ENCODE measurements at regions not wholly inside any gene's neighbourhood (a gene's known extent, or its start where the extent isn't known, plus 50 kb on each side); places are given as distances from the start of the nearest gene placed in this dataset.

DNA sequence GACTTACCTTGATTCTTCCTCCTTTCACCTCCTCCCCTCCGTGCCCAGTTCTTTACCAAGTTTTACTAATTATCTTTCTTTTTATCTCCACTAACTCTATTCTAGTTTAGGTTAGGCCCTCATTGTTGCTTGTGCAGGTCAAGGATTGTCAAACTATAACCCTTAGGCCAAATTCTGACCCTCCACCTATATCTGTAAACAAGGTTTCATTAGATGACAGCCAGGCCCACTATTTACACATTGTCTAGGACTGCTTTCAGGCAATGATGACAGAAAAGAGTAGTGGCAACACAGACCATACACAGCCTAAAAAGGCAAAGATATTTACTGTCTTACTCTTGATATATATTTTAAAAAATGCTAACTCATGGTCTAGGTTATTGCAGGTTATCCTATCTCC lies 212.0 kb downstream of the RAD51AP2 start:
- H3K9me3 ChIP-seq (ENCODE audit: insufficient read depth, low read length): no peaks in the 10 kb centered on the region
- no peak overlapping the region for H3K4me3 ChIP-seq (ENCODE audit: low read length)
- peaks cover 8% of the 10 kb centered on the region for H3K4me1 ChIP-seq (ENCODE audit: low read length)
- no peak overlapping the region for H3K4me2 ChIP-seq (ENCODE audit: low read length)
- no peak for TF ChIP-seq EZH2phosphoT487 (IDR thresholded peaks at IDR 0.05; ENCODE audit: low read depth)
- TF ChIP-seq, protein P1, sequence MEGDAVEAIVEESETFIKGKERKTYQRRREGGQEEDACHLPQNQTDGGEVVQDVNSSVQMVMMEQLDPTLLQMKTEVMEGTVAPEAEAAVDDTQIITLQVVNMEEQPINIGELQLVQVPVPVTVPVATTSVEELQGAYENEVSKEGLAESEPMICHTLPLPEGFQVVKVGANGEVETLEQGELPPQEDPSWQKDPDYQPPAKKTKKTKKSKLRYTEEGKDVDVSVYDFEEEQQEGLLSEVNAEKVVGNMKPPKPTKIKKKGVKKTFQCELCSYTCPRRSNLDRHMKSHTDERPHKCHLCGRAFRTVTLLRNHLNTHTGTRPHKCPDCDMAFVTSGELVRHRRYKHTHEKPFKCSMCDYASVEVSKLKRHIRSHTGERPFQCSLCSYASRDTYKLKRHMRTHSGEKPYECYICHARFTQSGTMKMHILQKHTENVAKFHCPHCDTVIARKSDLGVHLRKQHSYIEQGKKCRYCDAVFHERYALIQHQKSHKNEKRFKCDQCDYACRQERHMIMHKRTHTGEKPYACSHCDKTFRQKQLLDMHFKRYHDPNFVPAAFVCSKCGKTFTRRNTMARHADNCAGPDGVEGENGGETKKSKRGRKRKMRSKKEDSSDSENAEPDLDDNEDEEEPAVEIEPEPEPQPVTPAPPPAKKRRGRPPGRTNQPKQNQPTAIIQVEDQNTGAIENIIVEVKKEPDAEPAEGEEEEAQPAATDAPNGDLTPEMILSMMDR (IDR thresholded peaks at IDR 0.05; ENCODE audit: low read depth, low read length): no peak
- no peaks in the 10 kb centered on the region for H4K20me1 ChIP-seq (ENCODE audit: insufficient read depth, low read length)
- H3K9ac ChIP-seq (ENCODE audit: low read length): no peak overlapping the region
- no peaks in the 10 kb centered on the region for H3K27me3 ChIP-seq (ENCODE audit: low read depth, low read length)
- H3K79me2 ChIP-seq (ENCODE audit: low read length): no peaks in the 10 kb centered on the region
- H3K27ac ChIP-seq (ENCODE audit: low read length): no peak overlapping the region
- no peaks in the 10 kb centered on the region for H3K36me3 ChIP-seq (replicated peaks; ENCODE audit: low read depth, low read length)
- H2AFZ ChIP-seq (ENCODE audit: low read depth, low read length): no peak overlapping the region

- H2AFZ ChIP-seq (ENCODE audit: low read depth, low read length): no peak overlapping the region
- no peaks in the 10 kb centered on the region for H4K20me1 ChIP-seq (ENCODE audit: insufficient read depth, low read length)
- H3K9me3 ChIP-seq (ENCODE audit: insufficient read depth, low read length): no peaks in the 10 kb centered on the region
- H3K4me3 ChIP-seq (ENCODE audit: low read length): no peak overlapping the region
- no peaks in the 10 kb centered on the region for H3K36me3 ChIP-seq (replicated peaks; ENCODE audit: low read depth, low read length)
- H3K9ac ChIP-seq (ENCODE audit: low read length): no peak overlapping the region
- H3K27me3 ChIP-seq (ENCODE audit: low read depth, low read length): no peaks in the 10 kb centered on the region
- H3K79me2 ChIP-seq (ENCODE audit: low read length): no peaks in the 10 kb centered on the region
- H3K4me2 ChIP-seq (ENCODE audit: low read length): no peak overlapping the region
- no peak overlapping the region for H3K27ac ChIP-seq (ENCODE audit: low read length)
- peaks cover 8% of the 10 kb centered on the region for H3K4me1 ChIP-seq (ENCODE audit: low read length)
- no peak for TF ChIP-seq EZH2phosphoT487 (IDR thresholded peaks at IDR 0.05; ENCODE audit: low read depth)
- TF ChIP-seq, protein P1 (IDR thresholded peaks at IDR 0.05; ENCODE audit: low read depth, low read length): no peak
Measured at GRCh38 chr2:17303521-17303920, 214.7 kb downstream of the RAD51AP2 start.

GRCh38 chr2:17303054-17303453 lies 215.2 kb downstream of the RAD51AP2 start:
- Histone ChIP-seq H3K27me3 (ENCODE audit: low read depth, low read length) (no peaks in the 10 kb centered on the region), H3K4me2 (ENCODE audit: low read length) (no peak overlapping the region), H3K4me3 (ENCODE audit: low read length) (no peak overlapping the region), H3K79me2 (ENCODE audit: low read length) (no peaks in the 10 kb centered on the region), H2AFZ (ENCODE audit: low read depth, low read length) (no peak overlapping the region), H3K9me3 (ENCODE audit: insufficient read depth, low read length) (no peaks in the 10 kb centered on the region), H4K20me1 (ENCODE audit: insufficient read depth, low read length) (no peaks in the 10 kb centered on the region), H3K27ac (ENCODE audit: low read length) (no peak overlapping the region), H3K4me1 (ENCODE audit: low read length) (peaks cover 8% of the 10 kb centered on the region), H3K36me3 (replicated peaks; ENCODE audit: low read depth, low read length) (no peaks in the 10 kb centered on the region), H3K9ac (ENCODE audit: low read length) (no peak overlapping the region)
- no peak for TF ChIP-seq EZH2phosphoT487 (IDR thresholded peaks at IDR 0.05; ENCODE audit: low read depth)
- TF ChIP-seq, protein P1 (IDR thresholded peaks at IDR 0.05; ENCODE audit: low read depth, low read length): no peak

- Histone ChIP-seq H3K79me2 (ENCODE audit: low read length) (no peaks in the 10 kb centered on the region), H3K4me3 (ENCODE audit: low read length) (no peak overlapping the region), H3K9ac (ENCODE audit: low read length) (no peak overlapping the region), H3K9me3 (ENCODE audit: insufficient read depth, low read length) (no peaks in the 10 kb centered on the region), H3K4me1 (ENCODE audit: low read length) (peaks cover 8% of the 10 kb centered on the region), H3K36me3 (replicated peaks; ENCODE audit: low read depth, low read length) (no peaks in the 10 kb centered on the region), H3K4me2 (ENCODE audit: low read length) (no peak overlapping the region), H4K20me1 (ENCODE audit: insufficient read depth, low read length) (no peaks in the 10 kb centered on the region), H3K27ac (ENCODE audit: low read length) (no peak overlapping the region), H3K27me3 (ENCODE audit: low read depth, low read length) (no peaks in the 10 kb centered on the region), H2AFZ (ENCODE audit: low read depth, low read length) (no peak overlapping the region)
- TF ChIP-seq, protein P1 (IDR thresholded peaks at IDR 0.05; ENCODE audit: low read depth, low read length): no peak
- TF ChIP-seq EZH2phosphoT487 (IDR thresholded peaks at IDR 0.05; ENCODE audit: low read depth): no peak
Measured at GRCh38 chr2:17302281-17302680, 216.0 kb downstream of the RAD51AP2 start.
